KMS-11 (cell line): ENCODE measurements at regions not wholly inside any gene's neighbourhood (a gene's known extent, or its start where the extent isn't known, plus 50 kb on each side); places are given as distances from the start of the nearest gene placed in this dataset.
A peak's percentile ranks its signal among the peaks of the same experiment; 100 is the strongest.

Source experiments
- H2AFZ ChIP-seq: fragments of 200-600 bp; sonication (generic); 2 replicates; pipeline ENCODE4 v1.6.1; 2016; ENCODE audit warnings: antibody characterized with exemption, mixed run types, low read depth
- H3K27ac ChIP-seq: fragments of 200-600 bp; sonication (generic); 2 replicates; pipeline ENCODE4 v1.6.1; 2016; ENCODE audit warnings: mild to moderate bottlenecking, mixed run types
- H3K27me3 ChIP-seq: fragments of 200-600 bp; sonication (generic); 2 replicates; pipeline ENCODE4 v1.6.1; 2017; ENCODE audit warnings: mild to moderate bottlenecking, low read depth, mixed run types, moderate library complexity; ENCODE audit not compliant: insufficient read depth
- H3K36me3 ChIP-seq: fragments of 200-600 bp; sonication (generic); 2 replicates; pipeline ENCODE4 v1.6.1; 2017; ENCODE audit warnings: mild to moderate bottlenecking, mixed run types; ENCODE audit not compliant: insufficient read depth
- H3K4me1 ChIP-seq: fragments of 200-600 bp; sonication (generic); 2 replicates; pipeline ENCODE4 v1.6.1; 2016; ENCODE audit warnings: mild to moderate bottlenecking, low read depth, mixed run types; ENCODE audit not compliant: poor library complexity, severe bottlenecking
- H3K4me2 ChIP-seq: fragments of 200-600 bp; sonication (generic); 2 replicates; pipeline ENCODE4 v1.7.0; 2016; ENCODE audit warnings: mild to moderate bottlenecking, mixed run types
- H3K4me3 ChIP-seq: fragments of 200-600 bp; sonication (generic); IDR thresholded peaks from 2 replicates; pipeline ENCODE4 v1.6.1; 2017; ENCODE audit warnings: low read depth, low read length, mixed read lengths; ENCODE audit not compliant: insufficient read depth
- H3K79me2 ChIP-seq: fragments of 200-600 bp; sonication (generic); 2 replicates; pipeline ENCODE4 v1.6.1; 2016; ENCODE audit warnings: low read depth, mixed run types; ENCODE audit not compliant: insufficient read depth
- H3K9ac ChIP-seq: fragments of 200-600 bp; sonication (generic); 2 replicates; pipeline ENCODE4 v1.6.1; 2016; ENCODE audit warnings: mild to moderate bottlenecking, mixed run types
- H4K20me1 ChIP-seq: fragments of 200-600 bp; sonication (generic); 2 replicates; pipeline ENCODE4 v1.6.1; 2016; ENCODE audit warnings: mild to moderate bottlenecking, mixed run types; ENCODE audit not compliant: insufficient read depth
- TF ChIP-seq, protein P1 (sequence below): fragments of 200-600 bp; sonication (generic); conservative IDR thresholded peaks from 2 replicates; pipeline ENCODE4 v1.6.1; 2017; ENCODE audit warnings: low read depth, mild to moderate bottlenecking, antibody characterized with exemption, low read length, moderate library complexity, mixed read lengths

DNA sequence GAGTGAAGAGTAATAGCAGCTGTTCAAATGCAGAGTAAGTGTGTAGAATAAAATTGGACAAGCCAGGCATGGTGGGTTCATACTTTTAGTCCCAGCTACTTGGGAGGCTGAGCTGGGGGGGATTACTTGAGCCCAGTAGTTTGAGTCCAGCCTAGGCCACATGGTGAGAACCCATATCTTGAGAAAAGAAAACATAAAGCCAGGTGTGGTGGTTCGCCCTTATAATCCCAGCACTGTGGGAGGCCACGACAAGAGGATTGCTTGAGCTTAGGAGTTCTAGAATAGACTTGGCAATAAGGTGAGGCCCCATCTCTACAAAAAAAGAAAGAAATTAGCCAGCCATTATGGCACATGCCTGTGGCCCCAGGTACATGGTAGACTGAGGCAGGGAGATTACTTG lies 1241.1 kb downstream of the UQCRFS1 start:
- TF ChIP-seq, protein P1, sequence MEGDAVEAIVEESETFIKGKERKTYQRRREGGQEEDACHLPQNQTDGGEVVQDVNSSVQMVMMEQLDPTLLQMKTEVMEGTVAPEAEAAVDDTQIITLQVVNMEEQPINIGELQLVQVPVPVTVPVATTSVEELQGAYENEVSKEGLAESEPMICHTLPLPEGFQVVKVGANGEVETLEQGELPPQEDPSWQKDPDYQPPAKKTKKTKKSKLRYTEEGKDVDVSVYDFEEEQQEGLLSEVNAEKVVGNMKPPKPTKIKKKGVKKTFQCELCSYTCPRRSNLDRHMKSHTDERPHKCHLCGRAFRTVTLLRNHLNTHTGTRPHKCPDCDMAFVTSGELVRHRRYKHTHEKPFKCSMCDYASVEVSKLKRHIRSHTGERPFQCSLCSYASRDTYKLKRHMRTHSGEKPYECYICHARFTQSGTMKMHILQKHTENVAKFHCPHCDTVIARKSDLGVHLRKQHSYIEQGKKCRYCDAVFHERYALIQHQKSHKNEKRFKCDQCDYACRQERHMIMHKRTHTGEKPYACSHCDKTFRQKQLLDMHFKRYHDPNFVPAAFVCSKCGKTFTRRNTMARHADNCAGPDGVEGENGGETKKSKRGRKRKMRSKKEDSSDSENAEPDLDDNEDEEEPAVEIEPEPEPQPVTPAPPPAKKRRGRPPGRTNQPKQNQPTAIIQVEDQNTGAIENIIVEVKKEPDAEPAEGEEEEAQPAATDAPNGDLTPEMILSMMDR, result no peak
- no peaks in the 10 kb centered on the region for H3K36me3 ChIP-seq
- H3K79me2 ChIP-seq, result no peaks in the 10 kb centered on the region
- H3K4me3 ChIP-seq, result no peak overlapping the region
- H4K20me1 ChIP-seq, result no peaks in the 10 kb centered on the region
- no peak overlapping the region for H3K9ac ChIP-seq
- no peak overlapping the region for H3K4me2 ChIP-seq
- no peak overlapping the region for H2AFZ ChIP-seq
- no peak overlapping the region for H3K27ac ChIP-seq
- H3K27me3 ChIP-seq, result no peaks in the 10 kb centered on the region
- no peaks in the 10 kb centered on the region for H3K4me1 ChIP-seq

DNA sequence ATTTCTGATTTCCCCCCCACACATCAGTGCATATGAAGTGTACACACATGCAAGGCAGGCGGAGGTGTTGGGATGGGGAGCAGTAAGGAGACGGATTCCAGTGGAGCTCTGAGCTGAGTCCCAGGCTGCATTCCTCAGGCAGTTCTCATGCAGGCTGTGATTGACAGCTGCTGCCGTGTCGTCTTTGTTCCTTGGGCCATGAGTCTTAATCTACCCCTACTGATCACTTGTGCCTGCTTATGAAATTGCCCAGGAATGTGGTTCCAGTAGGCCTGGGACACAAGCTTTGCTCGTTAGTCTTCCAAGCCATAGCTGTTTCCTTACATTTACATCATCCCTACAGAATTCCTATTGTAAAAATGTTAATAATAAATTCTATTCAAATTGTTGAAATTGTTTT lies 1241.9 kb downstream of the UQCRFS1 start:
- TF ChIP-seq, protein P1, result no peak
- H3K9ac ChIP-seq, result no peak overlapping the region
- no peak overlapping the region for H3K4me2 ChIP-seq
- H3K36me3 ChIP-seq, result no peaks in the 10 kb centered on the region
- no peaks in the 10 kb centered on the region for H3K4me1 ChIP-seq
- no peak overlapping the region for H2AFZ ChIP-seq
- H4K20me1 ChIP-seq, result no peaks in the 10 kb centered on the region
- H3K27ac ChIP-seq, result no peak overlapping the region
- no peaks in the 10 kb centered on the region for H3K27me3 ChIP-seq
- no peak overlapping the region for H3K4me3 ChIP-seq
- H3K79me2 ChIP-seq, result no peaks in the 10 kb centered on the region

DNA sequence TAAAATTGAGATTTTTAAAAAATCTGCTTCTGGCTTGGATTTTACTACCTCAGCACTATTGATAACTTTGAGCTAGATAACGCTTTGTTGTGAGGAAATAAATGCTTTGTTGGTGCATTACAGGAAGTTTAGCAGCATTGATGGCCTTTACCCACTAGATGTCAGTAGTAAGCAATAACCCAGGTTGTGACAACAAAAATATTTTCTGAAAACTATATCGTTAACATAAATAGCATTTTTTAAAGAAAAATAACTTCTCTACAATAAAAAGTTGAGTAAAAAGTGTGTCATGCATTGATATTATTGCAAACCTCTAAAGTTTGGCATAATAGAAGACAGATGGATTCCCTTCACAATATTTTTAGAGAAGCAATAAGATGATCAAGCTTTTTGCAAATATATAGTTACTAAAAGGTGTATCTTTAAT lies 1246.5 kb downstream of the UQCRFS1 start:
- H2AFZ ChIP-seq, result no peak overlapping the region
- H3K9ac ChIP-seq, result no peak overlapping the region
- no peaks in the 10 kb centered on the region for H3K27me3 ChIP-seq
- no peaks in the 10 kb centered on the region for H3K36me3 ChIP-seq
- H3K4me2 ChIP-seq, result no peak overlapping the region
- H4K20me1 ChIP-seq, result no peaks in the 10 kb centered on the region
- TF ChIP-seq, protein P1, result peak; percentile 75
- no peak overlapping the region for H3K4me3 ChIP-seq
- H3K4me1 ChIP-seq, result no peaks in the 10 kb centered on the region
- H3K79me2 ChIP-seq, result no peaks in the 10 kb centered on the region
- H3K27ac ChIP-seq, result no peak overlapping the region

DNA sequence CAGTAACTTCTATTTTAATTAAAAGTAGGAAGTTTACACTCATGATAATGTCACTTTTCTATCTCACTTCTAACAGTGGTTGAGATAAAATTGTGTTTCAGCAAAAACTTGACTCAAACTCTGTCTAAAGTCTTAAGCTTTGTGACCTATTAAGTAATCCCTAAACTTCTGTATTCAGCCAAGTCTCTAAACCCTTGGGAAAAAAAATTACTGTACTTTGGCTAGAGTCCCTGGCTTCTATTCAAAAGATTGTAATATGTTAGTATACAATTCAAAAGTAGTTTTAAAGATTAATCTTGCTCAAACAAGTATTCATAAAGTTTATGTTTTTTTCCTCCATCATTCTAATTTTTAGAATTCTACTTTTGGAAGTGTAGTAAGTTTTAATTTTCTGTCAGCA lies 1248.8 kb downstream of the UQCRFS1 start:
- H3K9ac ChIP-seq, result no peak overlapping the region
- TF ChIP-seq, protein P1, result no peak
- H3K27ac ChIP-seq, result no peak overlapping the region
- no peak overlapping the region for H3K4me2 ChIP-seq
- H3K27me3 ChIP-seq, result no peaks in the 10 kb centered on the region
- no peaks in the 10 kb centered on the region for H3K36me3 ChIP-seq
- H4K20me1 ChIP-seq, result no peaks in the 10 kb centered on the region
- no peak overlapping the region for H2AFZ ChIP-seq
- H3K79me2 ChIP-seq, result no peaks in the 10 kb centered on the region
- H3K4me1 ChIP-seq, result no peaks in the 10 kb centered on the region
- no peak overlapping the region for H3K4me3 ChIP-seq

DNA sequence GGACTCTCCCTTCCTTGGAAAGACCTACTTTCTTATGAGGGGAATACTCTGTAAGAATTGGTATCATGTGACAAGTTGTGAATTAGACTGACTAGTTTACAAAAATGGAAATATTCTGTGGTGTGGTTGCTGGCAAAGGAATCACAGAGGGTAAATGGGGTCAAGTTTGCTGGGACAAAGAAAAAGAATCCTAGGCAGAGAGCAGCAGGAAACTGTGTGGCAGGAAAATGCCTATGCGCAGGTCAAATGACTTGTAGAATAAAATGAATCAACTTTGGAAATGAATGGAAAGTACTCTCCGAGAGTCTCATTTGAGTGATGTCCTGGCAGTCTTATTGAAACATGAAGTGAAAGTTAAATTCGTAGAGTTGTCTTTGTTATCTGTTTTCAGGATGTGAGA lies 1250.7 kb downstream of the UQCRFS1 start:
- H3K27ac ChIP-seq, result no peak overlapping the region
- no peak overlapping the region for H3K9ac ChIP-seq
- TF ChIP-seq, protein P1, result no peak
- no peaks in the 10 kb centered on the region for H3K4me1 ChIP-seq
- H3K79me2 ChIP-seq, result no peaks in the 10 kb centered on the region
- H3K36me3 ChIP-seq, result no peaks in the 10 kb centered on the region
- no peaks in the 10 kb centered on the region for H3K27me3 ChIP-seq
- H4K20me1 ChIP-seq, result no peaks in the 10 kb centered on the region
- no peak overlapping the region for H3K4me3 ChIP-seq
- no peak overlapping the region for H2AFZ ChIP-seq
- no peak overlapping the region for H3K4me2 ChIP-seq
